GM12873 (cell line): ENCODE measurements at regions not wholly inside any gene's neighbourhood (a gene's known extent, or its start where the extent isn't known, plus 50 kb on each side); places are given as distances from the start of the nearest gene placed in this dataset.

ENCODE experiments used
- CTCF ChIP-seq: IDR thresholded peaks from 2 replicates; pipeline ENCODE4 v1.5.1; 2012; ENCODE audit warnings: low read depth, mild to moderate bottlenecking, moderate library complexity, low read length, control low read depth; ENCODE audit not compliant: insufficient read depth; ENCODE audit errors: missing control alignments

- no peak for TF ChIP-seq CTCF
Measured at GRCh38 chr9:7461791-7462190, 337.8 kb downstream of the DMAC1 start.

DNA sequence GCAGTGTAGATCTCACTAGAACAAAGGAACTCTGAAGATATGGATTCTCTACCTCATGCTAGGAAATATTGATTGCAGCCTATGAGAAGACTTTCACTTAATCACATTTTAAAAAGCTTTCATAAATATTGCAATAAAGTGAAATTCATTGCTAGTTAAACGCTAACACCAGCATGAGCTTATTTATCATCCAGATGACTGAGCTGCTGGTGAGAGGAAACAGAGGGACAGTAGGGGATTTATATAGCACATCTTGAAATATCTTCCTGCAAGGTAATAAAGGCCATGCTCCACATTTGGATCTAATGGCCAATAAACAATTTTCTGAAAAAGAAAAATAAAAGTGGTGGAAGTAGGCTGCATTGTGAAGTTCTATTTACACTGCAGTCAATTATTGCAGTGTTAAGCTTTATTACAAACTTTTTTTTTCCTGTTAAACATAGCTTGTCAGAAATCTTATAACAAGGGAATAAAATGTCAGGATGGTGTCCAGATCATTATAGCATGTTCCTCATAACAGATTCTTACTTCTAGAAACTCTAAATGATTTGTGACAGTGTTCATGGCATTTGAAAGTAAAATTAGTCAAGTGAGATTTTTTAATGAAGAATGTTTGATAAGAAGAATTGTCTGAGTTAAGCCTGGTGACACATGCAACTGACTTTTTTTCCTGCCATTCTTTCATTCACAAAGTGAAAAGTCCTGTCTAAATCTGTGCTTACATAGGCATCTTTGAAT is 342.6 kb downstream of the DMAC1 start:
- TF ChIP-seq CTCF: no peak

GRCh38 chr9:7456377-7456776 is 343.2 kb downstream of the DMAC1 start:
- TF ChIP-seq CTCF: no peak

- no peak for TF ChIP-seq CTCF
Measured at GRCh38 chr9:7454624-7455023, 345.0 kb downstream of the DMAC1 start.

- TF ChIP-seq CTCF: no peak
Measured at GRCh38 chr9:7452378-7452777, 347.2 kb downstream of the DMAC1 start.

DNA sequence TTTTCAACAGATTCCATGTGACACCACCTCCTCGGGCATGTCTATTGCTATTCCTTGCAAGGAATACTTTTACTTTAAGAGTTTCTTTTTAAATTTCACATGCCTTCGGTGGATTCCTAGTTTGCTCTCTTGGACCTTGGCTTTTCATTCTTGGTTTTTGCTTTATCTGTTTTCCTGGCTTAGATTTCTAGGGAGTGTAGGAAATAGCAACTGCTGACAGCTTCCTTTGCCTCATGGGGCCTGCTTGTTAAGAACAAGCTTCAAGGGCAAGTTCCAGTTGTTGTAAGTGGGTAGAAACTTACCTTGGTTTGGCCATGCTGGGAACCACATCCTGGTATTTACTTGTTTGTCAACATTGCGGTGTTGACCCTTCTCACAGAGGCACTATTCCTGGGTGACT is 348.5 kb downstream of the DMAC1 start:
- no peak for TF ChIP-seq CTCF

GRCh38 chr9:7443541-7443940 is 356.0 kb downstream of the DMAC1 start:
- TF ChIP-seq CTCF: no peak
